ENCODE measurements at regions not wholly inside any gene's neighbourhood (a gene's known extent, or its start where the extent isn't known, plus 50 kb on each side); places are given as distances from the start of the nearest gene placed in this dataset.

DNA sequence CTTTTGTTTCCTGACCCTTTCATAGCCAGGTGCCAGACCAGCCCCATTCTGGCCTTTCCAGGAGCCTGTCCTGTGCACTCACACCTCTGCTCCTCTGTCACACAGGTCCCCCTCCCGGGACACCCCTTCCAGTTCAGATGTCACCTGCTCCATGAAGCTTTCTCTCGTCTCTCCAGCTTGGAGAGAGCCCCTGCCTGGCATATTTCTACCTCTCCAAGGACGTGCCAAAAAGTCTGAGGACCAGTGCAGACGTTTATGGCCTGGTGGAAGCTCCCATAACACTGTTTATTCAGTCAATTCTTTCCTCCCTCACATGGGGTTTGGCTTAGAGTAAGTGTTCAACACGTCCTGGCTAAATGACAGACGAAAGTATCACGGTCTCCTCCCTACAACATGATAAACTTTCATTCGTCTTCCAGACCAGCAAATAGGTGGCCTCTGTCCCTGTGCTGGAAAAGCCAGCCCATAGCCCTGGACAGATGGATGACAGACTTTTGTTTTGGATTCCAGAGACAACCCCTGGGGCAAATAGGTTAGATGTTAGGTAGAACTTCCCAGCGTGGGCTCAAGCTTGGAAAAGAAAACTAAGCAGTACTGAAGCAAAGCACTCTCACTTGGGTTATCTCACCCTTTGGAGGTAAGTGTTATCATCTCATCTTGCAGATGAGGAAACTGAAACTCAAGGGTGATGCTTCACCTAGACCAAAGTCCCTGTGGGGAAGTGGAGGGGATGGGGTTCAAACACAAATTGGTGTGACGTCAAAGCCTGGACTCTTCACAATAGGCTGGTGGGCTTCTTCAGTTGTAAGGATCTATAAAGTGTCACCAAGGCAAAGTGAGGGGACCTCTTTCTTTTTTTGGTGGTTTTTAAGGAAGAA is 52.9 kb upstream of the ECE1 start:
- CTCF ChIA-PET (ENCODE audit: partially characterized antibody), result interaction anchor here (0.6 to 3.9 kb wide), 5 partner anchors 25 to 1938 kb away, joined by 3 to 15 read pairs (median 8); no protein-coding TSS in a partner anchor
- POLR2A ChIA-PET (ENCODE audit: partially characterized antibody), result no interaction called here
- Histone ChIP-seq H3K27me3 (replicated peaks in 1 of 4; ENCODE audit: control insufficient read depth in 3 of 4, extremely low read depth in 1 of 4, insufficient read depth in 3 of 4, low read length in 3 of 4) (peaks cover 0 to 20% (median 15%) of the 10 kb centered on the region in 4 experiments; a peak in 6 of 7 replicates), H2BK120ac (replicated peaks; ENCODE audit: low read depth, low read length) (no peak overlapping the region), H2AFZ (ENCODE audit: low read length) (no peak overlapping the region), H3K23ac (ENCODE audit: insufficient read length) (no peak overlapping the region), H3K79me2 (ENCODE audit: control insufficient read depth in 1 of 2, insufficient read depth in 2 of 2, low read length in 2 of 2) (peaks cover 0 to 17% of the 10 kb centered on the region in 2 experiments; a peak in 2 of 4 replicates), H3K79me1 (ENCODE audit: low read depth, low read length) (0 out of 2 replicates have a peak, but pooled peaks cover 2% of the 10 kb centered on the region), H3K23me2 (ENCODE audit: low read depth, low read length) (peaks cover 18% of the 10 kb centered on the region), H2BK15ac (ENCODE audit: low read length) (no peak overlapping the region), H3K36me3 (ENCODE audit: control insufficient read depth in 2 of 4, insufficient read depth in 4 of 4, low read length in 3 of 4) (no peaks in the 10 kb centered on the region), H3K4me2 (ENCODE audit: insufficient read depth in 1 of 2, low read depth in 2 of 2, low read length in 2 of 2) (peak overlapping the region in 1 of 2 experiments; percentile 97; a peak in 1 of 4 replicates), H3K4ac (replicated peaks; ENCODE audit: insufficient read length, low read depth, low read length) (no peak overlapping the region), H4K8ac (ENCODE audit: extremely low read depth, insufficient read depth, low read length) (no peak overlapping the region), H3K56ac (replicated peaks; ENCODE audit: insufficient read length, low read depth, low read length) (no peak overlapping the region), H2BK5ac (ENCODE audit: low read depth, low read length) (no peak overlapping the region), H4K5ac (ENCODE audit: insufficient read length, low read depth, low read length) (no peak overlapping the region), H2AK5ac (ENCODE audit: low read depth, low read length) (no peak overlapping the region), H3K4me1 (replicated peaks in 1 of 4; ENCODE audit: control insufficient read depth in 3 of 4, insufficient read depth in 4 of 4, low read length in 3 of 4) (peaks cover 4 to 12% (median 5%) of the 10 kb centered on the region in 4 experiments), H4K91ac (replicated peaks; ENCODE audit: insufficient read length, low read length) (no peak overlapping the region), H4K20me1 (replicated peaks in 1 of 2; ENCODE audit: control insufficient read depth in 1 of 2, insufficient read depth in 2 of 2, low read length in 2 of 2) (peaks cover 10 to 36% of the 10 kb centered on the region in 2 experiments), H2BK12ac (ENCODE audit: low read depth, low read length) (no peak overlapping the region), H3K9me3 (ENCODE audit: insufficient read depth in 2 of 2, low read depth in 1 of 2, low read length in 1 of 2) (no peaks in the 10 kb centered on the region), H3K9ac (replicated peaks in 1 of 4; ENCODE audit: extremely low read depth in 1 of 4, low read depth in 3 of 4, low read length in 3 of 4) (no peak overlapping the region; a peak in 1 of 7 replicates), H3K4me3 (ENCODE audit: extremely low read depth in 1 of 4, insufficient read depth in 2 of 4, low read depth in 3 of 4, low read length in 4 of 4) (no peak overlapping the region), H2BK20ac (ENCODE audit: low read length) (no peak overlapping the region), H3K18ac (ENCODE audit: extremely low read depth, low read length) (no peak overlapping the region), H3K14ac (ENCODE audit: insufficient read length) (no peak overlapping the region), H3K27ac (ENCODE audit: low read depth, low read length) (no peak overlapping the region)
- DNase-seq (ENCODE audit: low read depth in 1 of 2, low spot score in 2 of 2), result no peak
- TF ChIP-seq TAF7 (optimal IDR thresholded peaks at IDR 0.05; ENCODE audit: borderline replicate concordance, low read depth, low read length) (no peak), CEBPB (IDR thresholded peaks at IDR 0.05; ENCODE audit: low read depth, low read length) (no peak), SP4 (IDR thresholded peaks at IDR 0.05; ENCODE audit: low read length) (no peak), ASH2L (IDR thresholded peaks at IDR 0.05; ENCODE audit: low read length) (no peak), SP2 (IDR thresholded peaks at IDR 0.05; ENCODE audit: low read length) (no peak), RXRA (IDR thresholded peaks at IDR 0.05; ENCODE audit: insufficient read depth, low read depth, low read length) (no peak), BCL11A (IDR thresholded peaks at IDR 0.05; ENCODE audit: low read depth in 2 of 2, low read length in 2 of 2) (no peak), POLR2AphosphoS5 (IDR thresholded peaks at IDR 0.05; ENCODE audit: low read depth, low read length) (no peak), CHD2 (IDR thresholded peaks at IDR 0.05; ENCODE audit: low read length) (no peak)
- TF ChIP-seq, protein P1, sequence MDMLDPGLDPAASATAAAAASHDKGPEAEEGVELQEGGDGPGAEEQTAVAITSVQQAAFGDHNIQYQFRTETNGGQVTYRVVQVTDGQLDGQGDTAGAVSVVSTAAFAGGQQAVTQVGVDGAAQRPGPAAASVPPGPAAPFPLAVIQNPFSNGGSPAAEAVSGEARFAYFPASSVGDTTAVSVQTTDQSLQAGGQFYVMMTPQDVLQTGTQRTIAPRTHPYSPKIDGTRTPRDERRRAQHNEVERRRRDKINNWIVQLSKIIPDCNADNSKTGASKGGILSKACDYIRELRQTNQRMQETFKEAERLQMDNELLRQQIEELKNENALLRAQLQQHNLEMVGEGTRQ (IDR thresholded peaks at IDR 0.05; ENCODE audit: low read length), result no peak
- 82% methylated on average over 10 of the region's 10 CpGs; no CpG with 5 or more reads in 1 of the 2 experiments for WGBS, 2 experiments (ENCODE audit: extremely low coverage in 1 of 2, insufficient coverage in 1 of 2, insufficient read length in 1 of 2, insufficient replicate concordance in 2 of 2, low coverage in 1 of 2, low lambda C conversion rate in 2 of 2, missing lambda C conversion rate in 1 of 2)
- FAIRE-seq, result no peak

All from H1 (cell line).